ENCODE measurements at regions not wholly inside any gene's neighbourhood (a gene's known extent, or its start where the extent isn't known, plus 50 kb on each side); places are given as distances from the start of the nearest gene placed in this dataset.

DNA sequence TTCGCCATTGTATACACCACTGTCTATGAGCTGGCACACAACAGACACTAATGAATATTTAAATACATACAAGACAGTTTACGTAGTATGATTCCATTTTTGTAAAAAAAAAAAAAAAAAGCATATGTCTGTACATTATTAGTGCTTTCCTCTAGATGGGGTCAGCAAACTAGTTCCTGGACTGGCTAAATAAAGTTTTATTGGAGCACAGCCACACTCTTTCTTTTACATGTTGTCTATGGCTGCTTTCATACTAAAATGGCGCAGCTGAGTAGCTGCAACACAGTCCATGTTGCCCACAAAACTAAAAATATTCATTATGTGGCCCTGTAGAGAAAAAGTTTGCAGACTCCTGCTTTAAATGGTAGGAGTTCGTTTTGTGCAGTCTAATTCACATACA lies 70.7 kb upstream of the FRMD4B start:
- H3K4me3 ChIP-seq (ENCODE audit: low read depth, low read length) = no peak overlapping the region
- TF ChIP-seq, protein P1, sequence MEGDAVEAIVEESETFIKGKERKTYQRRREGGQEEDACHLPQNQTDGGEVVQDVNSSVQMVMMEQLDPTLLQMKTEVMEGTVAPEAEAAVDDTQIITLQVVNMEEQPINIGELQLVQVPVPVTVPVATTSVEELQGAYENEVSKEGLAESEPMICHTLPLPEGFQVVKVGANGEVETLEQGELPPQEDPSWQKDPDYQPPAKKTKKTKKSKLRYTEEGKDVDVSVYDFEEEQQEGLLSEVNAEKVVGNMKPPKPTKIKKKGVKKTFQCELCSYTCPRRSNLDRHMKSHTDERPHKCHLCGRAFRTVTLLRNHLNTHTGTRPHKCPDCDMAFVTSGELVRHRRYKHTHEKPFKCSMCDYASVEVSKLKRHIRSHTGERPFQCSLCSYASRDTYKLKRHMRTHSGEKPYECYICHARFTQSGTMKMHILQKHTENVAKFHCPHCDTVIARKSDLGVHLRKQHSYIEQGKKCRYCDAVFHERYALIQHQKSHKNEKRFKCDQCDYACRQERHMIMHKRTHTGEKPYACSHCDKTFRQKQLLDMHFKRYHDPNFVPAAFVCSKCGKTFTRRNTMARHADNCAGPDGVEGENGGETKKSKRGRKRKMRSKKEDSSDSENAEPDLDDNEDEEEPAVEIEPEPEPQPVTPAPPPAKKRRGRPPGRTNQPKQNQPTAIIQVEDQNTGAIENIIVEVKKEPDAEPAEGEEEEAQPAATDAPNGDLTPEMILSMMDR (IDR thresholded peaks at IDR 0.05; ENCODE audit: borderline replicate concordance, insufficient read depth, low read depth, low read length) = no peak

DNA sequence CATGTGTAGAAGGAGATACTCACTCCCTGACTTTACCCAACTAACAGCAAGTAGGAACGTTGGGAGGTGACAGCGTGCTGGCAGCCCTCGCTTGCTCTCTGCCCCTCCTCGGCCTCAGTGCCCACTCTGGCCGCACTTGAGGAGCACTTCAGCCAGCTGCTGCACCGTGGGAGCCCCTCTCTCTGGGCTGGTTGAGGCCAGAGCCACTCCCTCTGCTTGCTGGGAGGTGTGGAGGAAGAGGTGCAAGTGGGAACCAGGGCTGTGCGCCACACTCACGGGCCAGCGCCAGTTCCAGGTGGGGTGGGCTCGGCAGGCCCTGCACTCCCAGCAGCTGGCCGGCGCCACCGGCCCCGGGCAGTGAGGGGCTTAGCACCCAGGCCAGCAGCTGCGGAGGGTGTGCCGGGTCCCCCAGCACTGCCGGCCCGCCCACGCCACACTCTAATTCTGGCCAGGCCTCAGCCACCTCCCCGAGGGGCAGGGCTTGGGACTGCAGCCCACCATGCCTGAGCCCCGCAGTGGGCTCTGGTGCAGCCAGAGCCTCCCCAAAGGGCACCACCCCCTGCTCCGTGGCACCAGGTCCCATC lies 68.4 kb upstream of the FRMD4B start:
- TF ChIP-seq, protein P1 (IDR thresholded peaks at IDR 0.05; ENCODE audit: borderline replicate concordance, insufficient read depth, low read depth, low read length) = no peak
- no peak overlapping the region for H3K4me3 ChIP-seq (ENCODE audit: low read depth, low read length)

DNA sequence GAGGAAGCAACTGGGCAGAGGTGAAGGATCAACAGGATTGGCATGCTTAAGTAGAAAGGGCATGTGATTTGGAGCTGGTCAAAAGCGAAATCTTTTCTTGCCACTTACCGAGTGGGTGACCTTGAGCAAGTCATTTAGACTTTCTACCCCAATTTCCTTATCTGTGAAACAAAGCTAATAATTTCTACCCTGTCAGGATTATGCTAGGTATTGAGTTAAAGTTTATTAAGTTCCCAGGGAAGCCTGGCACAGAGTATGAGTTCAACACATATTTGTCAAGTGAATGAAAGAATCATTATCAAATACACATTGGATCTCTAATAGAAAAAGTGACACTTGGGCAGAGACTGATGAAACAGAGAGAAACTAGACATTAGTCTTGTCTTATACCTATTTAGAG lies 66.4 kb upstream of the FRMD4B start:
- H3K4me3 ChIP-seq (ENCODE audit: low read depth, low read length) = no peak overlapping the region
- TF ChIP-seq, protein P1 (IDR thresholded peaks at IDR 0.05; ENCODE audit: borderline replicate concordance, insufficient read depth, low read depth, low read length) = no peak

DNA sequence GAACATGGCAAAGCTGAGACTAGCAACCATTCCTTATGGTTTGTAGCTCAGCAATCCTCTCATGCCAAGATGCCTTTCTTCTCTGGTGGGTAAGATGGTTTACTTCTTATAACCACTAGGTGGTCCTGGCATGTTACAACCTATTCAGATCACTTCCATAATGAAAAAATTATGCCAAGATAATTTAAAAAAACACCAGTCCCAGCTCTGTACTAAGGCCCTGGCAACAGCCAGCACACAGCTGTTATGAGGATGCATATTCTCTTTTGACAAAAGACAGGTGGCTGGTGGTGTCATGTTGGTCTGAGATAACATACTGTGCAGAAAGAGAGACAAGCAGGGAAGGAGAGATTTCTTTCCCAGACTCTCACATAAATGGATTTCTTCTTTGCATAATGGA lies 65.7 kb upstream of the FRMD4B start:
- TF ChIP-seq, protein P1 (IDR thresholded peaks at IDR 0.05; ENCODE audit: borderline replicate concordance, insufficient read depth, low read depth, low read length) = no peak
- no peak overlapping the region for H3K4me3 ChIP-seq (ENCODE audit: low read depth, low read length)

DNA sequence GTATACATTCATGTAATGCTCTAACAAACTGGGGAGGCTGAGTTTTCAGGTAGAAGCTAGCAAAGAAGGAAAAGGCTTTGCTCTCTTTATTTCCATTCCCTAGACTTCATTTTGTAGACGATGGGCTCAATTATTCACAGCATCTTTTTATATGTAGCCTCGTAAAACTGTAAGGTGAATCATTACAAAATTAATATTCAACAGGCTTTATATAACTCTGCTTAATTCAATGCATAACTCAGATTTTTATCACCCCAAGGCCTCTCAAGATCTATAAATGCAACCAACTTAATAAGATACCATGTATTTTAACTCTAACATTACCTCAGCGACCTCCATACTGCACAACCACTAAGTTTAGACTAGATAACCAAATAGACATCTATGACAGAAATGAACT lies 63.0 kb upstream of the FRMD4B start:
- TF ChIP-seq, protein P1 (IDR thresholded peaks at IDR 0.05; ENCODE audit: borderline replicate concordance, insufficient read depth, low read depth, low read length) = no peak
- no peak overlapping the region for H3K4me3 ChIP-seq (ENCODE audit: low read depth, low read length)

DNA sequence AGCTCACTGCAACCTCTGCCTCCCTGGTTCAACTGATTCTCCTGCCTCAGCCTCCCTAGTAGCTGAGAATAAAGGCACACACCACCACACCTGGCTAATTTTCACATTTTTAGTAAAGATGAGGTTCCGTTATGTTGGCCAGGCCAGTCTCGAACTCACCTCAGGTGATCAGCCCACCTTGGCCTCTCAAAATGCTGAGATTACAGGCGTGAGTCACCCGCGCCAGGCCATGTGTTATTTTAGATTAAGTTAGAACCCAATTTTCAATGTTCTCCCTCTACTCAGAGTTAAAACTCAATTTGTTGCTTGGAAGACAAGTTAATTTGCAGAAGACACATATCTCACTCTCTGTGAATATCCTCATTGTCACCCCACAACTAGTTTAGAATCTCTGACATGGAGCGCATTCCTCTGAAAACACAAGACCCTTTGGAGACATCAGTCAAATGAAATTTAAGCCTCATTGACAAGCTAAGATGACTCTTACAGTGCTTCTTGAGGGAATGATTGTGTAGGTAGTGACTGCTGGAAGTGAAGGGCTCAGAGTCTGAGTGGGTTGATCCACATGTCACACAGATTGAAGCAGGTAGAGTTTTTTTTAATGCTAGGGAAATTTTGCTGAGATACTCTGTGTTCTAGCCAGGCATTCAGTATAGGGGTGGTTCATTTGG lies 60.6 kb upstream of the FRMD4B start:
- no peak overlapping the region for H3K4me3 ChIP-seq (ENCODE audit: low read depth, low read length)
- TF ChIP-seq, protein P1 (IDR thresholded peaks at IDR 0.05; ENCODE audit: borderline replicate concordance, insufficient read depth, low read depth, low read length) = no peak

DNA sequence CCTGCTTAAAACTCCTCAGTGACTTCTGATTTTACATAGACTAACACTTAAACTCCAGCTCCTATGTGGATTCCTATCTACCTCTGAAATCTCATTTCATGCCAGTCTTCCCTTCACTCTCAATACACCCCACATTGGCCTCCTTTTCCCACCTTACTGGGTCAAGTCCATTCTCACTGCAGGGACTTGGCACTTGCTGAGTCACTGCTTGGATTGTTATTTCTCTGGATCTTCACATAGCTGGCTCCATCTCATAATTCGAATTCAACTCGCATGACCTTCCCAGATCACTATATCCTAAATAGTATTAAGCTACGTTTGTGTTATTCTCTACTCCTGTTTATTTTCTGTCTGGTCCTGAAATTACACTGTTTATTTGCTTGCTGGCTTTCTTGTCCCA lies 59.6 kb upstream of the FRMD4B start:
- no peak overlapping the region for H3K4me3 ChIP-seq (ENCODE audit: low read depth, low read length)

More for the DNA sequence above, 59.6 kb upstream of the FRMD4B start:
- TF ChIP-seq, protein P1 (IDR thresholded peaks at IDR 0.05; ENCODE audit: borderline replicate concordance, insufficient read depth, low read depth, low read length) = no peak

Measured in GM12875 (cell line).